Heart left ventricle (tissue), 16 donors: ENCODE measurements at regions not wholly inside any gene's neighbourhood (a gene's known extent, or its start where the extent isn't known, plus 50 kb on each side); places are given as distances from the start of the nearest gene placed in this dataset.
"Not testable (repeated sequence)": the region's sequence is repeated elsewhere in the genome, so short reads cannot be mapped to it uniquely, and the experiment has no call there.

Experiments used
- ATAC-seq, 4 donors: fragments of 200-7000 bp; cut with Tn5 transposase; one replicate each; pipeline ENCODE4 v1.9.1; 2020 to 2022; ENCODE audit warnings: moderate library complexity in 4 of 4, mild to moderate bottlenecking in 3 of 4, moderate number of reproducible peaks in 1 of 4
- DNase-seq, 5 donors: peaks; one replicate each; pipeline ENCODE4 v3.0.0-alpha.2; 2020
- H3K27ac ChIP-seq, 12 donors: fragments of 200-600 bp; sonication (generic) in 4 of 12; one replicate each; pipeline versions ENCODE4 v1.5.0 to v1.8.0; 2016 to 2022; ENCODE audit warnings: mild to moderate bottlenecking in 2 of 12
- H3K27me3 ChIP-seq, 9 donors: fragments of 200-600 bp; sonication (generic) in 2 of 9; one replicate each; pipeline versions ENCODE4 v1.5.1 to v1.8.0; 2016 to 2022; ENCODE audit warnings: mild to moderate bottlenecking in 3 of 9
- H3K36me3 ChIP-seq, 9 donors: fragments of 200-600 bp; sonication (generic) in 2 of 9; one replicate each; pipeline versions ENCODE4 v1.5.0 to v1.8.0; 2018 to 2022; ENCODE audit warnings: mild to moderate bottlenecking in 2 of 9
- H3K4me1 ChIP-seq, 12 donors: fragments of 200-600 bp; sonication (generic) in 4 of 12; one replicate each; pipeline versions ENCODE4 v1.5.0 to v1.8.0; 2016 to 2022; ENCODE audit warnings: mild to moderate bottlenecking in 3 of 12
- H3K4me3 ChIP-seq, 12 donors: fragments of 200-600 bp; sonication (generic) in 4 of 12; one replicate each; pipeline versions ENCODE4 v1.5.0 to v1.8.0; 2017 to 2022; ENCODE audit warnings: mild to moderate bottlenecking in 9 of 12, moderate library complexity in 4 of 12
- H3K9me3 ChIP-seq, 12 donors: fragments of 200-600 bp; sonication (generic) in 4 of 12; one replicate each; pipeline versions ENCODE4 v1.5.0 to v1.8.0; 2016 to 2022; ENCODE audit warnings: mild to moderate bottlenecking in 1 of 12
- CTCF ChIP-seq, 12 donors: fragments of 200-600 bp; sonication (generic) in 4 of 12; IDR thresholded peaks; one replicate each; pipeline versions ENCODE4 v1.5.0 to v1.8.0; 2018 to 2022; ENCODE audit warnings: antibody characterized with exemption in 12 of 12, mild to moderate bottlenecking in 5 of 12
- POLR2A ChIP-seq, 2 donors: fragments of 450-650 bp; IDR thresholded peaks; one replicate each; pipeline ENCODE4 v1.6.1; 2017; ENCODE audit warnings: antibody characterized with exemption in 2 of 2, mild to moderate bottlenecking in 2 of 2, moderate library complexity in 2 of 2
- WGBS, 4 donors: extraction: QIAGEN DNeasy Blood & Tissue Kit in 2 of 4; methylation state at CpG; one replicate each; pipeline versions ENCODE4 v1.1.5 to v1.1.7; 2013 to 2018; 5-methylcytosine and 5-hydroxymethylcytosine counted together
- intact Hi-C, 10 donors: fragments of 100-400 bp; cut with DNase I; formaldehyde crosslinking; loops; one replicate each; pipeline versions ENCODE4 v1.11.1 to v1.14.2; 2022
- donor health status: ischemic (EF 13 %, LVEDD 7.1; RV severe dilation, severe dysfunction).
- donor health status: healthy with polysubstance abuse.
- donor health status: DM: no; HTN: yes; CAD: no.
- donor health status: DM: no; HTN: no; CAD: no.
- donor health status: ischemic (EF 25% LVEDD 6.9; RV normal size, moderate dysfunction).
- donor health status: ischemic (EF 25% LVEDD 5.7; RV mildly dilated, moderate dysfunction).
- donor health status: healthy.
- donor health status: DM: yes; HTN: yes; CAD: no.
- donor health status: ischemic (EF 35%, LVEDD 5.7; RV mildly dilated, moderate dysfunction).
- donor health status: nonischemic (EF 11% LVEDD 7.7; RV severe dilation, severe dysfunction).
- donor health status: DM: yes; HTN: yes; CAD: no.
- donor health status: PGD.
- donor health status: ischemic (EF 29% LVEDD 5.4; RV normal size, mild dysfunction).
- donor health status: nonischemic (EF 23%, LVEDD 6.1; RV moderate dilation, normal function).

GRCh38 chr4:31735004-31735403 lies 1014.8 kb downstream of the PCDH7 start:
- no peaks in the 10 kb centered on the region for H3K9me3 ChIP-seq
- no peak overlapping the region for H3K4me3 ChIP-seq
- H3K36me3 ChIP-seq, result no peaks in the 10 kb centered on the region
- H3K27ac ChIP-seq, result no peak overlapping the region
- H3K4me1 ChIP-seq, result no peaks in the 10 kb centered on the region
- WGBS, 4 donors, result 76 to 89% (median 82%) methylated on average over 3 of the region's 3 CpGs
- intact Hi-C loops, result no loop called here
- DNase-seq (no peak), ATAC-seq (no peak)
- TF ChIP-seq POLR2A (IDR thresholded peaks at IDR 0.05) (no peak), CTCF (IDR thresholded peaks at IDR 0.05) (no peak)
- no peaks in the 10 kb centered on the region for H3K27me3 ChIP-seq

GRCh38 chr4:31737419-31737818 lies 1017.2 kb downstream of the PCDH7 start:
- ATAC-seq (no peak), DNase-seq (no peak)
- H3K9me3 ChIP-seq, result no peaks in the 10 kb centered on the region
- H3K4me3 ChIP-seq, result no peak overlapping the region
- no peak overlapping the region for H3K27ac ChIP-seq
- intact Hi-C loops, result no loop called here
- no peaks in the 10 kb centered on the region for H3K36me3 ChIP-seq
- H3K4me1 ChIP-seq, result no peaks in the 10 kb centered on the region
- 34 to 45% (median 40%) methylated on average over 3 of the region's 3 CpGs for WGBS, 4 donors
- H3K27me3 ChIP-seq, result no peaks in the 10 kb centered on the region
- TF ChIP-seq CTCF (IDR thresholded peaks at IDR 0.05) (no peak), POLR2A (IDR thresholded peaks at IDR 0.05) (no peak)

- intact Hi-C loops, result no loop called here
- H3K27ac ChIP-seq, result no peak overlapping the region
- H3K27me3 ChIP-seq, result no peaks in the 10 kb centered on the region
- DNase-seq (no peak), ATAC-seq (no peak)
- TF ChIP-seq CTCF (IDR thresholded peaks at IDR 0.05), result no peak
- TF ChIP-seq POLR2A (IDR thresholded peaks at IDR 0.05), result no peak
- no peak overlapping the region for H3K4me3 ChIP-seq
- no peaks in the 10 kb centered on the region for H3K4me1 ChIP-seq
- no peaks in the 10 kb centered on the region for H3K9me3 ChIP-seq
- no peaks in the 10 kb centered on the region for H3K36me3 ChIP-seq
These were observed 1021.2 kb downstream of the PCDH7 start for GRCh38 chr4:31741326-31741725.

GRCh38 chr4:31748382-31748781 lies 1028.2 kb downstream of the PCDH7 start:
- Histone ChIP-seq H3K4me1 (no peaks in the 10 kb centered on the region), H3K4me3 (no peak overlapping the region), H3K27ac (no peak overlapping the region), H3K9me3 (peaks cover 0 to 5% (median 0%) of the 10 kb centered on the region in 12 donors), H3K36me3 (no peaks in the 10 kb centered on the region), H3K27me3 (no peaks in the 10 kb centered on the region)
- no peak for ATAC-seq
- no peak for DNase-seq
- no peak for TF ChIP-seq POLR2A (IDR thresholded peaks at IDR 0.05)
- TF ChIP-seq CTCF (IDR thresholded peaks at IDR 0.05), result no peak
- intact Hi-C loops, result no loop called here
- WGBS, 4 donors, result 77 to 100% (median 81%) methylated on average over 3 of the region's 3 CpGs

- H3K4me1 ChIP-seq, intact Hi-C loops, H3K27ac ChIP-seq, H3K9me3 ChIP-seq, DNase-seq, H3K4me3 ChIP-seq, H3K36me3 ChIP-seq, H3K27me3 ChIP-seq, ATAC-seq: not testable (repeated sequence)
- 87 to 97% (median 93%) methylated on average over 2 of the region's 2 CpGs for WGBS, 4 donors
These were observed 1030.4 kb downstream of the PCDH7 start for GRCh38 chr4:31750581-31750980.
